ENCODE measurements at regions not wholly inside any gene's neighbourhood (a gene's known extent, or its start where the extent isn't known, plus 50 kb on each side); places are given as distances from the start of the nearest gene placed in this dataset.

DNA sequence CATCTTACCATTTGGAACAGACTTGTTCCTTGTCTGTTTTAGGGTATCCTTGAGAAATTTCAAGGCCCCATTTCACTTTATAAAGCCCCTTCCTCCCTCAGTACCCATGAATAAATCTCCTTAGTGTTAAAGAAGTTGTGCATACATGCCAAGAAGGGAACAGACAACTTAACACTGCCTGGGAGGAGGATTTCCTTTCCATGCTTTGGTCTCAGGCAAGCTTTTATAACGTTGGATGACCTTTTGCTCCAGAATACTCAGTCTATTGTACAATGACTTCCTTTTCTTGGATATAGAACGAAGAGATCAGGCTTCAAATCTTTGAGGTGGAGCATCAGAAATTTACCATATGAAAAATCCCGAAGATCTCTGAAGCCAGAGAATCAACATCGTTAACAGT lies 551.4 kb downstream of the PRKD1 start:
- intact Hi-C loops (cut with DNase I), result no loop called here
- DNase-seq, result no peak
- TF ChIP-seq CTCF (IDR thresholded peaks at IDR 0.05), result no peak
- Histone ChIP-seq H3K27me3 (ENCODE audit: insufficient read depth in 3 of 3, low read length in 2 of 3) (no peaks in the 10 kb centered on the region), H3K36me3 (ENCODE audit: insufficient read depth in 1 of 2, low read depth in 1 of 2) (no peaks in the 10 kb centered on the region), H3K4me3 (no peak overlapping the region), H3K9me3 (no peaks in the 10 kb centered on the region), H3K27ac (no peak overlapping the region), H3K4me1 (no peaks in the 10 kb centered on the region)
- 45 to 51% (median 48%) methylated on average over 4 of the region's 4 CpGs for WGBS, 3 donors
- ATAC-seq, result no peak

GRCh38 chr14:29380826-29381225 lies 546.8 kb downstream of the PRKD1 start:
- 86 to 93% (median 89%) methylated on average over 12 of the region's 12 CpGs for WGBS, 3 donors
- no peak for ATAC-seq
- Histone ChIP-seq H3K27ac (no peak overlapping the region), H3K9me3 (no peaks in the 10 kb centered on the region), H3K36me3 (ENCODE audit: insufficient read depth in 1 of 2, low read depth in 1 of 2) (no peaks in the 10 kb centered on the region), H3K27me3 (ENCODE audit: insufficient read depth in 3 of 3, low read length in 2 of 3) (no peaks in the 10 kb centered on the region), H3K4me3 (no peak overlapping the region), H3K4me1 (no peaks in the 10 kb centered on the region)
- no peak for TF ChIP-seq CTCF (IDR thresholded peaks at IDR 0.05)
- intact Hi-C loops (cut with DNase I), result no loop called here
- DNase-seq, result no peak

- Histone ChIP-seq H3K27me3 (ENCODE audit: insufficient read depth in 3 of 3, low read length in 2 of 3) (no peaks in the 10 kb centered on the region), H3K9me3 (no peaks in the 10 kb centered on the region), H3K4me1 (no peaks in the 10 kb centered on the region), H3K4me3 (no peak overlapping the region), H3K36me3 (ENCODE audit: insufficient read depth in 1 of 2, low read depth in 1 of 2) (no peaks in the 10 kb centered on the region), H3K27ac (no peak overlapping the region)
- intact Hi-C loops (cut with DNase I), result no loop called here
- ATAC-seq (no peak), DNase-seq (no peak)
- no peak for TF ChIP-seq CTCF (IDR thresholded peaks at IDR 0.05)
- 73 to 81% (median 74%) methylated on average over 2 of the region's 2 CpGs for WGBS, 3 donors
These were observed 539.1 kb downstream of the PRKD1 start for GRCh38 chr14:29388571-29388970.

DNA sequence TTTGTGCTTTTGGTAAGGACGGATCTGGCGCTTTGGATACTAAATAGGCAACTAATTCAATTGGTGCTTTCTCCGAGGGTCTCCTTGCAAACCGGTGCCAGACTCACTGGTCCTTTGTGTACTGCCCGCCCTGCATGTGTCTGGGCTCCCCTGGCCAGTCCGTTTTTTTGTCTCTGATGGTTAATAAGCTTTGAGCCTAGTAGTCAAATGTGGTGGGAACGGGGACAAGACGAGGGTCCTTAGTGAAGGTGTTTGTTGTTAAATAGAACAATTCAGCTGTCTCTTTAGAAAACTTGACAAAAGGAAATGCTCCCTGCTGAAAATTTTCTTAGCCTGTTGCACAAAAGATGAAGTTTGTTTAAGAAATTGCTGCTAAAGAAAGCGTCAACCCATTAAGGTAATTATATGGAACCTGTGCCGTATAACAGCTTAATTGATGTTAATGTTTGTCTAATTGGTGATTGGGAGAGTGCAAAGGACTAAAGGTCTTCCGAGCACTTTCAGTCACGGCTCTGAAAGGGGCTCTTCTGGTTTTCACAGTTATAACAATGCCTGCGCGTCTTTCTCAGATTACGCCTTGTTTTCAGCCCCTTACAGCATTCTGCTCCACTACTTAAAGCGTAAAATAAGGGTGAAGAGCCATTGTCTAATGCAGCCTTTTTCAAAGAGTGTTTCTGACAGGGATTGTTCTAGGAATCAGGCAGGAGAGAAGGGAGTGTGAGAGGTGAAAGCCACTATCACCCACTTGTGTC lies 537.4 kb downstream of the PRKD1 start:
- intact Hi-C loops (cut with DNase I), result no loop called here
- H3K36me3 ChIP-seq (ENCODE audit: insufficient read depth in 1 of 2, low read depth in 1 of 2), result no peaks in the 10 kb centered on the region
- H3K4me1 ChIP-seq, result no peaks in the 10 kb centered on the region
- no peak overlapping the region for H3K27ac ChIP-seq
- DNase-seq (peak in 1 of 2 donors; percentile 4), ATAC-seq (no peak)
- H3K4me3 ChIP-seq, result no peak overlapping the region
- WGBS, 3 donors, result 20 to 24% (median 20%) methylated on average over 16 of the region's 16 CpGs
- TF ChIP-seq CTCF (IDR thresholded peaks at IDR 0.05), result no peak
- H3K27me3 ChIP-seq (ENCODE audit: insufficient read depth in 3 of 3, low read length in 2 of 3), result no peaks in the 10 kb centered on the region
- H3K9me3 ChIP-seq, result no peaks in the 10 kb centered on the region

DNA sequence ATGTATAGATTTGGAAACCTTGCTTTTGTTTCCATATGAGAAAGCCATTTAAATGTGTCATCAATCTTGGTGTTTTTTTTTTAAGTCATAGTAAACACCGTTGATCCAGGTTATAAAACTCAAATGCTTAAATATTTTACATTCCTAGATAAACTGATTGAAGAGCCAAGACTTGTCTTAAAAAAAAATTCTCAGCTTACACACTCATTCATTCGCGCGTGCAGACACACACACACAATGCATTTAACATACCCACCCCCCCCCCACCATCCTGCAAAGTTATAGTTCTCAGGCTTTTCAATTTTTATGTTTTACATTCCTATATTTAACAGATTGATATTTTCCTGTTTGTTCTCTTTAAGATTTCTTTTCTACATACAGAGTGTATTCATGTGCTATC lies 536.4 kb downstream of the PRKD1 start:
- ATAC-seq (no peak), DNase-seq (no peak)
- WGBS, 3 donors, result 74 to 76% (median 74%) methylated on average over 4 of the region's 4 CpGs
- TF ChIP-seq CTCF (IDR thresholded peaks at IDR 0.05), result no peak
- no peaks in the 10 kb centered on the region for H3K27me3 ChIP-seq (ENCODE audit: insufficient read depth in 3 of 3, low read length in 2 of 3)
- no peak overlapping the region for H3K27ac ChIP-seq
- intact Hi-C loops (cut with DNase I), result no loop called here
- H3K36me3 ChIP-seq (ENCODE audit: insufficient read depth in 1 of 2, low read depth in 1 of 2), result no peaks in the 10 kb centered on the region
- no peak overlapping the region for H3K4me3 ChIP-seq
- no peaks in the 10 kb centered on the region for H3K9me3 ChIP-seq
- H3K4me1 ChIP-seq, result no peaks in the 10 kb centered on the region

All from psoas muscle (tissue), 7 donors.